HuH-7 (cell line): ENCODE measurements at regions not wholly inside any gene's neighbourhood (a gene's known extent, or its start where the extent isn't known, plus 50 kb on each side); places are given as distances from the start of the nearest gene placed in this dataset.
"Not testable (repeated sequence)": the region's sequence is repeated elsewhere in the genome, so short reads cannot be mapped to it uniquely, and the experiment has no call there.

Source experiments
- DNase-seq: peaks from one replicate; pipeline ENCODE4 v3.0.0; 2011; ENCODE audit warnings: low spot score

- DNase-seq: no peak
Observed at GRCh38 chr11:109480251-109480650, 58.3 kb downstream of the C11orf87 start.

- no peak for DNase-seq
Observed at GRCh38 chr11:109486129-109486528, 64.1 kb downstream of the C11orf87 start.

GRCh38 chr11:109490953-109491635 lies 69.1 kb downstream of the C11orf87 start:
- DNase-seq: no peak

GRCh38 chr11:109506115-109506514 lies 84.1 kb downstream of the C11orf87 start:
- DNase-seq: no peak

GRCh38 chr11:109507331-109507730 lies 85.3 kb downstream of the C11orf87 start:
- no peak for DNase-seq

GRCh38 chr11:109507836-109508561 lies 86.0 kb downstream of the C11orf87 start:
- DNase-seq: no peak

GRCh38 chr11:109508943-109509342 lies 87.0 kb downstream of the C11orf87 start:
- DNase-seq: no peak

- DNase-seq: no peak
Observed at GRCh38 chr11:109510316-109510715, 88.3 kb downstream of the C11orf87 start.

GRCh38 chr11:109511598-109511997 lies 89.6 kb downstream of the C11orf87 start:
- DNase-seq: no peak

GRCh38 chr11:109512249-109512648 lies 90.3 kb downstream of the C11orf87 start:
- DNase-seq: no peak

GRCh38 chr11:109512680-109513079 lies 90.7 kb downstream of the C11orf87 start:
- no peak for DNase-seq

GRCh38 chr11:109514313-109515018 lies 92.5 kb downstream of the C11orf87 start:
- DNase-seq: no peak

- DNase-seq: no peak
Observed at GRCh38 chr11:109519253-109519652, 97.3 kb downstream of the C11orf87 start.

GRCh38 chr11:109521571-109522086 lies 99.6 kb downstream of the C11orf87 start:
- no peak for DNase-seq

- no peak for DNase-seq
Observed at GRCh38 chr11:109522116-109522755, 100.2 kb downstream of the C11orf87 start.

- DNase-seq: not testable (repeated sequence)
Observed at GRCh38 chr11:109525636-109526035, 103.6 kb downstream of the C11orf87 start.

GRCh38 chr11:109526061-109526460 lies 104.1 kb downstream of the C11orf87 start:
- no peak for DNase-seq

GRCh38 chr11:109526931-109527330 lies 104.9 kb downstream of the C11orf87 start:
- no peak for DNase-seq

- no peak for DNase-seq
Observed at GRCh38 chr11:109527496-109527895, 105.5 kb downstream of the C11orf87 start.

GRCh38 chr11:109547356-109548027 lies 125.5 kb downstream of the C11orf87 start:
- no peak for DNase-seq

GRCh38 chr11:109552376-109552775 lies 130.4 kb downstream of the C11orf87 start:
- DNase-seq: no peak

GRCh38 chr11:109553284-109553683 lies 131.3 kb downstream of the C11orf87 start:
- no peak for DNase-seq
